Astrocyte (in vitro differentiated cells and primary cell): ENCODE measurements at regions not wholly inside any gene's neighbourhood (a gene's known extent, or its start where the extent isn't known, plus 50 kb on each side); places are given as distances from the start of the nearest gene placed in this dataset.
"Not testable (repeated sequence)": the region's sequence is repeated elsewhere in the genome, so short reads cannot be mapped to it uniquely, and the experiment has no call there.

Experiments used
- DNase-seq: peaks from one replicate; pipeline ENCODE4 v3.0.0-alpha.2; 2010; ENCODE audit warnings: low read depth
- FAIRE-seq: peaks from 2 replicates; lab custom pipeline; 2011; peaks lifted over from hg19 to GRCh38; lab: Jason Lieb, UNC
- H2AFZ ChIP-seq: 2 replicates; pipeline ENCODE4 v1.6.0; 2012; ENCODE audit warnings: low read depth, low read length, inconsistent platforms
- H3K27ac ChIP-seq: 2 replicates; pipeline ENCODE4 v1.5.1; 2011; ENCODE audit warnings: low read depth, low read length, inconsistent platforms
- H3K27me3 ChIP-seq: 2 replicates; pipeline ENCODE4 v1.6.0; 2011; ENCODE audit warnings: low read length, inconsistent platforms; ENCODE audit not compliant: insufficient read depth
- H3K36me3 ChIP-seq: 2 replicates; pipeline ENCODE4 v1.5.1; 2011; ENCODE audit warnings: low read length, inconsistent platforms; ENCODE audit not compliant: insufficient read depth
- H3K4me1 ChIP-seq: 2 replicates; pipeline ENCODE4 v1.5.1; 2011; ENCODE audit warnings: low read length, inconsistent platforms; ENCODE audit not compliant: insufficient read depth
- H3K4me2 ChIP-seq: 2 replicates; pipeline ENCODE4 v1.6.0; 2012; ENCODE audit warnings: low read length, inconsistent platforms
- H3K4me3 ChIP-seq: 2 replicates; pipeline ENCODE4 v1.5.1; 2011; ENCODE audit warnings: low read depth, mild to moderate bottlenecking, low read length, inconsistent platforms; ENCODE audit not compliant: insufficient read depth
- H3K79me2 ChIP-seq: 2 replicates; pipeline ENCODE4 v1.6.0; 2012; ENCODE audit warnings: mild to moderate bottlenecking, low read length, inconsistent platforms; ENCODE audit not compliant: insufficient read depth
- H3K9ac ChIP-seq: 2 replicates; pipeline ENCODE4 v1.6.0; 2012; ENCODE audit warnings: mild to moderate bottlenecking, low read length, inconsistent platforms
- H3K9me3 ChIP-seq: 2 replicates; pipeline ENCODE4 v1.5.1; 2012; ENCODE audit warnings: low read depth, mild to moderate bottlenecking, low read length, inconsistent platforms; ENCODE audit not compliant: insufficient read depth
- H4K20me1 ChIP-seq: 2 replicates; pipeline ENCODE4 v1.6.0; 2012; ENCODE audit warnings: low read length, inconsistent platforms; ENCODE audit not compliant: insufficient read depth
- H3K27ac Mint-ChIP-seq: one replicate; pipeline ENCODE4 v1.8.0; 2021; ENCODE audit warnings: mild to moderate bottlenecking, mixed read lengths; ENCODE audit not compliant: unreplicated experiment
- H3K27me3 Mint-ChIP-seq: one replicate; pipeline ENCODE4 v1.8.0; 2021; ENCODE audit warnings: low read depth, mixed read lengths; ENCODE audit not compliant: unreplicated experiment
- H3K36me3 Mint-ChIP-seq: one replicate; pipeline ENCODE4 v1.8.0; 2021; ENCODE audit warnings: low read depth, mixed read lengths; ENCODE audit not compliant: unreplicated experiment
- H3K4me1 Mint-ChIP-seq: one replicate; pipeline ENCODE4 v1.8.0; 2021; ENCODE audit warnings: low read depth, mixed read lengths; ENCODE audit not compliant: unreplicated experiment
- H3K4me3 Mint-ChIP-seq: one replicate; pipeline ENCODE4 v1.8.0; 2021; ENCODE audit warnings: mild to moderate bottlenecking, moderate library complexity, mixed read lengths; ENCODE audit not compliant: unreplicated experiment
- H3K9me3 Mint-ChIP-seq: one replicate; pipeline ENCODE4 v1.8.0; 2021; ENCODE audit warnings: mild to moderate bottlenecking, mixed read lengths; ENCODE audit not compliant: unreplicated experiment
- EZH2 ChIP-seq: IDR thresholded peaks from 2 replicates; pipeline ENCODE4 v1.6.1; 2012; ENCODE audit warnings: mild to moderate bottlenecking, low read length, inconsistent platforms; ENCODE audit not compliant: insufficient read depth
- TF ChIP-seq, protein P1 (sequence below): IDR thresholded peaks from 2 replicates; pipeline ENCODE4 v1.5.1; 2011; ENCODE audit warnings: low read depth, mild to moderate bottlenecking, inconsistent platforms, low read length, moderate library complexity; ENCODE audit not compliant: insufficient read depth

DNA sequence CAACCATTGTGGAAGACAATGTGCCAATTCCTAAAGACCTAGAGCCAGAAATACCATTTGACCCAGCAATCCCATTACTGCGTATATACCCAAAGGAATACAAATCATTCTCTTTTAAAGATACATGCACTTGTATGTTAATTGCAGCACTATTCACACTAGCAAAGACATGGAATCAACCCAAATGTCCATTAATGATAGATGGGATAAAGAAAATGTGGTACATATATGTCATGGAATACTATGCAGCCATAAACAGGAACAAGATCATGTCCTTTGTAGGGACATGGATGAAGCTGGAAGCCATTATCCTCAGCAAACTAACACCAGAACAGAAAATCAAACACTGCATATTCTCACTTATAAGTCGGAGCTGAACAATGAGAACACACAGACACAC is 472.5 kb upstream of the SOX9 start:
- not testable (repeated sequence) for FAIRE-seq, H3K36me3 ChIP-seq

DNA sequence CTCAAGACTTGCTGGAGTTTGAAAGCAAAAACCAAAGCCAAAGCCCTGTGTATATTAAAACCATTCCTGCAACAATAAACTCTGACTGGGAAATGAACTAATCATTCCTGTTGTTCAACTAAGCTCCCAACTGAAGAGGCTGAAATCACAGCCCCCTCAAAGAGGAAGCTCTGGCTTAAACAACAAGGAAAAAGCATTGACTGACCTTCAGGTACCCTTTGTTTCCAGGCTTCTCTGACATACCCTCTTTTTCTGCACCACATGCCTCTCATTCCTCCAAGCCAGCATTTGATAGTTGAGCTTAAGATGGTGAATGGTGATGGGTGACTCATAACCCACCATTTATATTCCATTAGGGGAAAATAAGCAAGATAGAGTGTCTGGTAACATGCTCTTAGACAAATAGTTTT is 470.9 kb upstream of the SOX9 start:
- H3K9me3 Mint-ChIP-seq = peaks cover 10% of the 10 kb centered on the region
- H3K4me3 Mint-ChIP-seq = peak overlapping the region; percentile 67
- Histone ChIP-seq H3K9ac (no peak overlapping the region), H2AFZ (no peak overlapping the region), H3K4me1 (no peaks in the 10 kb centered on the region), H3K27ac (no peak overlapping the region), H3K36me3 (no peaks in the 10 kb centered on the region), H4K20me1 (no peaks in the 10 kb centered on the region), H3K9me3 (no peaks in the 10 kb centered on the region), H3K4me3 (no peak overlapping the region), H3K4me2 (no peak overlapping the region), H3K27me3 (no peaks in the 10 kb centered on the region), H3K79me2 (no peaks in the 10 kb centered on the region)
- DNase-seq = peak; percentile 85
- no peak for TF ChIP-seq EZH2
- TF ChIP-seq, protein P1, sequence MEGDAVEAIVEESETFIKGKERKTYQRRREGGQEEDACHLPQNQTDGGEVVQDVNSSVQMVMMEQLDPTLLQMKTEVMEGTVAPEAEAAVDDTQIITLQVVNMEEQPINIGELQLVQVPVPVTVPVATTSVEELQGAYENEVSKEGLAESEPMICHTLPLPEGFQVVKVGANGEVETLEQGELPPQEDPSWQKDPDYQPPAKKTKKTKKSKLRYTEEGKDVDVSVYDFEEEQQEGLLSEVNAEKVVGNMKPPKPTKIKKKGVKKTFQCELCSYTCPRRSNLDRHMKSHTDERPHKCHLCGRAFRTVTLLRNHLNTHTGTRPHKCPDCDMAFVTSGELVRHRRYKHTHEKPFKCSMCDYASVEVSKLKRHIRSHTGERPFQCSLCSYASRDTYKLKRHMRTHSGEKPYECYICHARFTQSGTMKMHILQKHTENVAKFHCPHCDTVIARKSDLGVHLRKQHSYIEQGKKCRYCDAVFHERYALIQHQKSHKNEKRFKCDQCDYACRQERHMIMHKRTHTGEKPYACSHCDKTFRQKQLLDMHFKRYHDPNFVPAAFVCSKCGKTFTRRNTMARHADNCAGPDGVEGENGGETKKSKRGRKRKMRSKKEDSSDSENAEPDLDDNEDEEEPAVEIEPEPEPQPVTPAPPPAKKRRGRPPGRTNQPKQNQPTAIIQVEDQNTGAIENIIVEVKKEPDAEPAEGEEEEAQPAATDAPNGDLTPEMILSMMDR = no peak
- no peaks in the 10 kb centered on the region for H3K36me3 Mint-ChIP-seq
- H3K27me3 Mint-ChIP-seq = no peaks in the 10 kb centered on the region
- FAIRE-seq = no peak
- H3K4me1 Mint-ChIP-seq = peaks cover 10% of the 10 kb centered on the region
- peak overlapping the region; percentile 48 for H3K27ac Mint-ChIP-seq

More for the DNA sequence above, 472.5 kb upstream of the SOX9 start:
- H3K27ac ChIP-seq, H3K36me3 Mint-ChIP-seq, H3K4me1 ChIP-seq, H3K27me3 Mint-ChIP-seq, H3K9ac ChIP-seq, H4K20me1 ChIP-seq, H3K27me3 ChIP-seq, H3K9me3 ChIP-seq, H3K4me2 ChIP-seq, H3K9me3 Mint-ChIP-seq, H3K79me2 ChIP-seq, H3K27ac Mint-ChIP-seq, H3K4me3 Mint-ChIP-seq, H3K4me3 ChIP-seq, DNase-seq, H2AFZ ChIP-seq: not testable (repeated sequence)
- H3K4me1 Mint-ChIP-seq = peaks cover 10% of the 10 kb centered on the region

DNA sequence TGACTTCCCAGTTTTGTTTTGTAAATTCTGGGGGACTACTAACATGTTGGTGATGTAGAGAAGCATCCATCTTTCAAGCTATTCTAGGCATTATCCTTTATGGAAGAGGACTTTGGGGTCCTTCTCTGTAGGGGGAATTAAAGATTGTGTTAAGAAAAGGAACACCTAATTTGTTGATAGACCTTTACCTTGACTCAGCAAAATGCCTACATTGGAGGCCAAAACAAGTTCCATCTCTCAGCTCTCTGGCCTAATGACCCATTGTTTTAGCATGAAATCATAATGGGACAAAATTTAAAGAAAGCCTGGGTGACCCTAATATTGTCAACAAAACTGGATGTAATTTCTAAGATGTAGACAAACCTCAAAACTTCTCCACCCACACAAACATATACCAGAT is 465.3 kb upstream of the SOX9 start:
- H4K20me1 ChIP-seq = no peaks in the 10 kb centered on the region
- H3K27me3 ChIP-seq = no peaks in the 10 kb centered on the region
- H3K4me3 Mint-ChIP-seq = no peak overlapping the region
- TF ChIP-seq, protein P1 = no peak
- no peak for TF ChIP-seq EZH2
- no peak overlapping the region for H3K4me2 ChIP-seq
- no peak overlapping the region for H3K9ac ChIP-seq
- H3K9me3 ChIP-seq = no peaks in the 10 kb centered on the region
- no peak for FAIRE-seq
- H3K36me3 ChIP-seq = no peaks in the 10 kb centered on the region
- no peaks in the 10 kb centered on the region for H3K27me3 Mint-ChIP-seq
- H3K4me1 ChIP-seq = no peaks in the 10 kb centered on the region
- no peaks in the 10 kb centered on the region for H3K36me3 Mint-ChIP-seq
- DNase-seq = no peak
- no peak overlapping the region for H2AFZ ChIP-seq
- no peaks in the 10 kb centered on the region for H3K79me2 ChIP-seq
- no peak overlapping the region for H3K27ac ChIP-seq
- H3K27ac Mint-ChIP-seq = no peak overlapping the region
- H3K4me1 Mint-ChIP-seq = peaks cover 1% of the 10 kb centered on the region
- H3K4me3 ChIP-seq = no peak overlapping the region
- peaks cover 4% of the 10 kb centered on the region for H3K9me3 Mint-ChIP-seq
